GM21390 (cell line): ENCODE measurements at regions not wholly inside any gene's neighbourhood (a gene's known extent, or its start where the extent isn't known, plus 50 kb on each side); places are given as distances from the start of the nearest gene placed in this dataset.

Experiments
- ATAC-seq: cut with Tn5 transposase; IDR thresholded peaks from one replicate; pipeline ENCODE4 v1.9.1; 2021; ENCODE audit not compliant: unreplicated experiment

DNA sequence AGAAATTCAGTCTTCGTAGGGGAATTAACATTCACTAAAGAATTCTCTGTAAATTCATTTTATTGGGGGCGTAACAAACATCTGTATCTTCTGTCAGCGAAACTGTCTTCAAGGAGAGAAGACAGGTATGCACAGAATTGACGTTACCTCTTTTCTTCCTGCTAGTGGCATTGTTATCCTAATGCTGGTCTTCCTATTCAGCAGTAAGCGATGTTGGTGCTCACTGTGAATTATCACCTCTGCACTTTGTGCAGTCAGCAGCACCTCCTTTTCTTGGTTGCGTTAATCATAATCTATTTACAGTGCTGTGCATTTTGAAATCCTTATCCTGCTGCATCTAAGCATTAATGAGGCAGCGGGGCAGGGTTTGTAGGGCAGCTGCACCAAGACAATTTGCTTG lies 362.3 kb downstream of the SLC4A3 start:
- ATAC-seq: no peak

DNA sequence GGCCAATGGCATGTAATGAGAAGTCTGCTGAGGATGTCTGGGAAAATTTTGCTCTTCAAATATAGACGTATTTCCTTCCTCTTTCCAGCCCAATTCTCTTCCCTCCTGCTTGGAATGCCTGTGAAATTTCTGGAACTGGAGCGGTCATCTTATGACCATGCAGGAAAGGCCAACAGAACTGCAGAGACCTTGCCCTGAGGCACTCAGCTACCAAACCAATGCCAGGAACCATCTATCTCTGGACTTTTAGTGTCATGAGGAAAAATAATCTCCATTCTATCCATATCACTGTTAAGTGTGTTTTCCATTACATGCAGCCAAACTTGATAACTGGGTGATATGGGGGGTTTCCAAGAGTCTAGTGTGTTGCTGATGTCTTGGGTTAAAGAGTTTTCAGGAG lies 363.7 kb downstream of the SLC4A3 start:
- ATAC-seq: no peak

DNA sequence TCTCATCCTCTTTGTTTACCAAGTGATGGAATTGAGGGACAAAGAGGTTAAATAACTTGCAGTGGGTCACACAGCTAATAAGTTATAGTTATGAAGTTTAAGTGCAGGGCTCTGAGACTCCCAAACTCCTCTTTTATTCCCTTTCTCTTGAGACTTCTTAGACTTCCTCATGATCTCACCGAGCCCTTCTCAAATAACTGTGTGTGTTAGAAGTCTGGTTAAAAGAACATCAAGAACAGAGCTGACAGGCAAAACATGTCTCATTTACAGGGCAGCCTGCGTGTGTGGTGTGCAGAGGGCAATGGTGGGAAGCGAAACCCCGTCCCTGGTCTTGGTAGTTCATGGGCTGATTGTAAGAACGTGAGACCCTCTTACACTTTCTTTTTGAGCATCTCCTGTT lies 368.0 kb downstream of the SLC4A3 start:
- ATAC-seq: no peak

DNA sequence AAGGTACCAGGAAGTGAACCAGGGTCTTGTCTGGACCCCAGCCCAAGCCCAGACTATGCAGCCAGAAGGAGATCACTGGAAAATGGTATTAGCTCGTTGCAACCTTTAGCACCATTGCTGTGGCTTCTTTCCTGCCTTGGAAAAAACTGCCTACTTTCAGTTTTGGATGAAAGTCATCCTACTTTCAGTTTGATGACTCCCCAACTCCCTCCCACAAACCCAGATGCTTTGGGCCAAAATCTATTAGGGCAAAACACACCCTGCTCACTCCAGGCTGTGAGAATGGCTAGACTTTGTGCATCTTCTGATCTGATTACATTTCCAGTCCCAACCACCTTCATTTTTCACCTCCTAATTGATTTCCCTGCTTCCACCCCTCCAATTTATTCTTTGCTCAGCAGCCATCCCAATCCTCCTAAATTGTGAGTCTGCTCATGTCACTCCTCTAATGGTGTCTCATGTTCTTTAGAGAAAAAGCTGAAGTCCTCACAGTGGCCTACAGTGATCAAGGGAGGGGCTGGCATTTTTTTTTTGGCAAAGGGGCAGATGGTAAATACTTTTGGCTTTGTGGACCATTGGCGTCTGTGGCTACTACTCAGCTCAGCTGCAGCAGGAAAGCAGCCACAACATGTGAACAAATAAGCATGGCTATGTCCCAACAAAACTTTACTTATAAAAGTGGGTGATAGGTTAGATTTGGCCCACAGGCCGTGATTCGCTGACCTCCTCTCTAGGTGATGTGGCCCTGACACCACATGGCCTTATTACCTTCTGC lies 368.7 kb downstream of the SLC4A3 start:
- no peak for ATAC-seq

DNA sequence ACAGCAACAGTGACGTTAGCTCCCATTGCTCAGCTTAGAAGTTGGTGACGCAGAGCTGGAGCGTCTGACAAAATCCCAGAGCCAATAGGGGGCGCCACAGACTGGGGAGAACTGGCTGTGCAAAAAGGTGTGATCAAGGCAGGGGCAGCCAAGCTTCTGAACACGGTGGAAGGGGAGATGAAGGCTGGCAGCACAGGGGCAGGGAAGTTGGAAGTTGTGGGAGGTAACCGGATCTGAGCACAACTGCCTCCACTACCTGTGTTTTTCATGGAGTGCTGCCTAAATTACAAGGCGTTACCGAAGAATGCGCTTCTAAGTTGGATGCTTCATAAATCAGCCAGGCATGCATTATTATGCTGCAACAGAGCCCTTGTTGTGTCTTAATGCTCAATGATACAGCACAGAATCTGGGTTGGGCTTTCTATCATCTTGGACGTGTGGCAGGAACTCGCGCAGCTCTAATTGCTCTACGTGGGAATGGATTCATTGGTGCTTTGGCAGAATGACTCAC lies 370.0 kb downstream of the SLC4A3 start:
- no peak for ATAC-seq

DNA sequence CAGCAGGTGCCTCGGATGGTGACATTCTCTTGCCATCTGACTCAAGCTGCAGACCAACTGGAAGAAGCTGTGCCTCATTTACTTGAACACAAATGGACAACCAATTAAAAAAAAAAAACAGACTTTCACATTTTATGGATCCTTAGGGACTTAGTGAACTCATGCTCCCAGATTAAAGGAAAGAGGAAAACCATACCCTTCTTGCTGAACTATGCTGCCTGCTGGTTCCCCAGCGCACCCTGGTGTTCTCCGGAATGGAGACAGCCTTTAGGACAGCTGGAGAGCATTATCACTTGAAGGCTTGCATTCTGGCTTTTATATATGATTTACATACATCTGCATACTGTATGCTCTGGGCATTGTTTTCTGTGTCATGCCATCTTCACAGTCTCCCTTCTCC lies 370.7 kb downstream of the SLC4A3 start:
- no peak for ATAC-seq

DNA sequence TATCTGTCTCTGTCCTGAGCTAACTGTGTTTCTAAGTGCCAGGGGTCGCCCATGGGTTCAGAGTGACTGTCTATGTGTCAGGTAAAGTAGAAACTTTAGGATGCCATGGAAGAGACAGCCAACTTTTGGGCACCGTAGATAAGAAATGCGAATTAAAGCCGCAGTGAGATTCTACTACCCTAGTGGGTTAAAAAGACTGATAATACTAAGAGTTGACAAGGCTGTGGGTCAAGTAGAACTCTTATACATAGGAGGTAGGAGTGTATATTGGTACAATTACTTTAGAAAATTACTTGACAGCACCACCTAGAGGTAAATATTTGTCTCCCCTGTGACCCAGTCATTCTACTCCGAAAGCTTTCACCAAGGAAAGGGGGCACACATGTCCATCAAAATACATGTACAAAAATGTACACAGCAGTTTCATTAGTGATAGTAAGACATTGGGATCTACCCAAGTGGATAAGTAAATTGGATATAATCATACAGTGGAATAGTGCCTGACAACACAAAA lies 371.3 kb downstream of the SLC4A3 start:
- ATAC-seq: no peak

DNA sequence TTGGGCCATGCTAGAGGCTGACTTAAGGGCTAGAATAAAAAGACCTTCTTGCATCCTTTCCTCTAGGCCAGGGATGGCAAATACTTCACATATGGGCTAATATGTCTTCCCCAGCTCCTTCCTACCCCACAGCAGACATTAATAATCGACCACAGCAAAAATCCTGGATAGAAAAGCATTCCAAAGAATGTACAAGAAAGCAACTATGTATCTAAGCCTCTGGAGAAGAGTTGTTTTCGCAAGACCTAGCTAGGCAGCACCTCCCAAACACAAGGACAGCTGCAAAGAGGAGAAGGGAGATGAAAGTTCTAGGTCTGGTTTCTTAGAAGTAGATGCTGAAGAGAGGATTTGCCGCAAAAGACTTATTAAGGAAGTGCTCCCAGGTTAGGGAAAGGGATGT lies 372.6 kb downstream of the SLC4A3 start:
- ATAC-seq: no peak

DNA sequence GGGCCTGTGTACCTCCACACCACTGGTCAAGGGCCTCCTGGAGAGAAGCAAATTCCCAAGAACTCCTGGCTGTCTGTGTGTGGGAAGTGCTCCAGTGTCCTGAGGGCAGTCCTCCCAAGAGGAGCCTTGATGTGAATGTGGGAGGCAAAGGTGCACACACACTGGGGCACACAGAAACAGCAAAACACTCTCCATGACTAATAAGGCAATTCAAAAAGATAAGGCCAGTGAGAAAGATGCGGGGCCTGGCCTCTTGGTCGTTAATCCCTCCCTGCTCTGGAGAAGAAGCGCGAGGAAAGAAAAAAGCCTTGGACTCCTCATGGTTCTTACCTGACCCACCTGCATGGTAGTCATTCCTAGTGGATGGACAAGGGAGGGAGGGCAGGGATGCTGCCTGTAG lies 373.2 kb downstream of the SLC4A3 start:
- ATAC-seq: no peak

DNA sequence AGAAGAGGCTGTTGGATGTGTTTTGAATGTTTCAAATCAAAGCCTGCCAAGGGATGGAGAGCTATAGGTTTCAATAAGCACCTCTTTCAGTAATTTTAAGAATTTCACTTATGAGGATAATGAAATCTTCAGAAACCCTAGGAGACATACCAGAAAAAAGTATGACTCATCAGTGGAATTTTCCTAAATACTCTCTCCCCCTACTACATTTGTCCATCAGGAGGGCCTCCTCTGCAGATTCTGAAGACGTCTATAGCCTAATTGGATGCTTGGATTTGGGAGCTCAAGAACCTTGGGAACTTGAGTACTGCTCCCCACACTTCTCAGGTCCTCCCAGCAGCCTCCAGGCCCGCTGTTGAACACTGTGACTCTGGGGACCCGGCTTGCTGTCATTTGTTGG lies 374.3 kb downstream of the SLC4A3 start:
- ATAC-seq: no peak

DNA sequence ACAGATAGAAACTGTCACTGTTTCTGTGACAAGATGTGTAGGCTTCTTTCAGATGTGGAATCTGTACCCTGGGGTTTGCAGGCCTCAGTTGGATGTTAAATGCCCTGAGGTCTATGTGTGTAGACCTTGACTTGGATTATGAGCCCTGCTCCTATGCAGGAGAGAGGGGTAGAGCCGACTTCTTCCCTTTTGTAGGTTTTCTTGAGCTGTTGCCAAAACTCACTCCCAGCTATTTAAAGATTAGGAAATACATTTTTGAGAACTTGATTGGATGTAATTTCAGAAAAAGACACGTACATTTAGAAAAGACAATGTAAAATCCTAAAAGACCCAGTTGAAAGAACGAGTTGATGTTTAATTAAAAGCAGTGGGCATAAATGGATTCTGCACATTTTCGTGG lies 374.8 kb downstream of the SLC4A3 start:
- no peak for ATAC-seq

DNA sequence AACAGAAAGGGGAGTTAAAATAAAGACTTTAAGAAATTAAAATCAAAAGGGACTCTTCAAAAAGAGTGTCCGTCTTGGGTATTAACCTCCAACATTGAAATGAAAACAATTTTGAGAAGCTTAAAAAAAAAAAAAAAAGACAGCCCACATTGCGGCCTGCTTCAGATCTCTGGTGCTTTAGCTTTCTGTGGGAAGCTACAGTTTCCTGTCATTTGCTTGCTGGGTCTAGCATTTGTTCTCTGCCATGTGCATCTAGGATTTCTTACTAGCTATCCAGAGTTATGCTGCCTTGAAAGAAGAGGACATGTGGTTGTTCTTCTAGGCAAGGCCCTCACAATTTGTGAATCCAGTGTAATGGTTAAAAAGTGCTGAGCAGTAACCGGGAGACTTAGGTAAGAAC lies 375.3 kb downstream of the SLC4A3 start:
- no peak for ATAC-seq

DNA sequence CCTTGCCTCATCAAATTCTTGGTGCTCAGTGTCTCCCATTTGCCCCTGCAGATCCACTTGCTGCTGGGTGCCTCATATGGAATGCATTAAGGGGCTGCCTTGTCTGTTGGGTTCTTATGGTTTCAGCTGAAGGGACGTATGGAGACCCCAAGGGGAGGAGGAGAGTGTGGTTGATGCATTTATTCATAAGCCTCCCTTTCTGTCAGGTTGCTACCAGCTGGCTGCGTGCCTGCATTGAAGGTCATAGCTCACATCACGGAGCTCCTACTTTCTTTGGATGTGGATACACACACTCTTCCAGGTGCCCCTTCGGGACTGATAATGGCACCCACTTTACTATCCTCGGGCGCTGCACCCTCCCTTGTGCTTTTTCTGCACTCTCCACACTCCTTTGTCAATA lies 377.9 kb downstream of the SLC4A3 start:
- ATAC-seq: no peak

DNA sequence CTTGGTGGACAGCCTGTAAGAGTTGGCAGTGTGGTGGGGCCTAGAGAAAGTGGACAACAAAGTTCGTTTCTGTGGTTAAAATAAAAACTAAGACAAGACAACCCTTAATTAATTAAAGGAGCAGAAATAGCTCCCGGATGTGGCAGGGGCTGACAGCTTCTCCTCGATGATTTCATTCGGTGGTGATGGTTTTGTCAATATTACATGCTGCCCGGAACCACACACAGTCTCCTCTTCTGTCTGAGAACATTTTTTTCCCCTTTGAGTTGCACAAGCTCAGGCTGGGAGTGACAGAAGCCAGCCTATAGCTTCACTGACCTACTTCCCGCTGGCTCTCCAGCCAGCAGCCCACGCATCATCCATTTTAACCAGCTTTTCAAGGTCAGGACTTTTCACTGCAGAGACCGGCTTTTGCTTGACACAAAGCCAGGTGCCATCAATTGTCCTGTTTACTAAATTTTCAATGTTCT lies 378.8 kb downstream of the SLC4A3 start:
- ATAC-seq: no peak

DNA sequence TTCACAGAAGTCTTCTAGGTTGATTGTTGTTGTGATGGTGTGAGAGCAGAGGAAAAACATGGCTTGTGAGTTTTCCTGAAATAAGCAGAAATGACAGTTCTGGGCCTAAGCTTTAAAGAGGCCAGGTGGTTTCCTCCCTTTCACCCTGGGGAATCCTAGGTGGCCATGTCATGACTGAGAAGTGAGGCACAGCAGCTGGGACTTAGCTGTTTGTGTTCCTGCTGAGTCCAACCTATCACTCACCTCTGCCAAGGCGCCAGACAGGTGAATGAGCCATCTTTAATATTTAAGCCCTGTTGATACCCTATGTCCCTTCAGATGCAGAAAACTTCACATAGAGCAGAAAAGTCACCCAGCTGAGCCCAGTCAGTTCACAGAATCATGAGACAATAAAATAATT lies 384.4 kb downstream of the SLC4A3 start:
- no peak for ATAC-seq

DNA sequence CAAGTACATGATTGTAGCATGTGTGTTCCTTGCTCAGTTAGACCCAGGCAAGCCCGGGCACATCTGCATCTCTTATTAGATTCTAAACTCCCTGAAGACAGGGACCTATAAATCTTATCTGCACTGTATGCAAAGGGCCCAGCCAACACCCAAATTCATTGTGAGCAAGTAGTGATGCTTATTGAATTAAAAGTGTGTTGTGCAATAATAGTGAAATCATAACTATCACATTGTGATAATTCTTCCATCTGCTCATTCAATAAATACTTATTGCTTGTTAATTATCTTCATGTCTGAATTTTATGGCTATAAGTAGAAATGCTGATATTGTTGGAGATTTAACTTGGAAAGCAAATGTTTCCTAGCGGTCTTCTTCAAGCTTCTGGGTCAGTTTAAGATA lies 387.5 kb downstream of the SLC4A3 start:
- no peak for ATAC-seq

DNA sequence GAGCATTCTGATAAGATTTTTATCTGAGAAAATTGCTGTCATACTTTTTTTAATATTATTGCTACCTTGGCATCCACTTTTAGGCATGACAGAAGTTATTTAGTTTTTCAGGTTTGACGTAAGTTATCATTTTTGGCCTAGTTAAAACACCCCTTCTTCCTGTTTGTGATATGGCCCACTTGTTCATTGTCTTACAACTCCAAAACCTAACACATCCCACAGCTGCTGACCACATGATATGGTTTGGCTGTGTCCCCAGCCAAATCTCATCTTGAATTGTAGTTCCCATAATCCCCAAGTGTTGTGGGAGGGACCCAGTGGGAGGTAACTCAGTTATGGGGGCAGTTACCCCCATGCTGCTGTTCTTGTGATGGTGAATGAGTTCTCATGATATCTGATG lies 388.1 kb downstream of the SLC4A3 start:
- no peak for ATAC-seq

DNA sequence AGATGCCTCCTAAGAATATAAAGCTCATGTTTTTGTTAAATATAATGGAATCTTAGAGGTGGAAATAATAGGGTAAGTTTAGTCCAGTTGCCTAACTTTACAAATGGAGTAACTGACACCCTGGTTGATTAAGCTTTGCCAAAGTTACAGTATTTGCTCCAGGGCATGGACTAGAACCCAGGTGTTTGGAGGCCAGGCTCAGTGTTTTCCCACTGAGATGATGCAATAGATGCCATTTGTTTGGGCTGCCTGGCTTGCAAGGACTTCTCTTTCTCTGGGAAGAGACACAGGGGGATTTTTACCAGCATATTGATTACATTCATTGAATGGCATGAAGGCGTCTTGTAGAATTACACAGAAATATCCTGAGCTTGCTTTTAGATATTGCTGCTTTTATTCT lies 397.8 kb downstream of the SLC4A3 start:
- ATAC-seq: no peak

DNA sequence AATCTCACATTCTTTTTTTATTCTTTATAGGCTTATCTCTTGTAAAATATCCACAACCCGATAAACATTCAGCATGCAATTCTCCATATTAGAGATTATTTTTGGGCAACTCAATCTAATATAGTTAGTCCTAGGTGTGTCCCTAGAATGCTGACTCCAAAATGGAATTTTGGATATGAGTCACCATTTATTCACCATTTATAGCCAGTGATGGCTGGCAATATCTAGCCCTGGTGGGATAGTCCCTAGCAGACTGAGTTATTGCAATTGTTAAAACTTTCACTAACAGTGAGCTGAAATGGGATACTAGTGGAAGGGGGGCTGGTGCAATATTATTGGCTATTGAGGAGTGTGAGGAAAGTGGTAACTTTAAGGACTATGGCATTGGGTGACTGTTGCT lies 401.6 kb downstream of the SLC4A3 start:
- no peak for ATAC-seq

DNA sequence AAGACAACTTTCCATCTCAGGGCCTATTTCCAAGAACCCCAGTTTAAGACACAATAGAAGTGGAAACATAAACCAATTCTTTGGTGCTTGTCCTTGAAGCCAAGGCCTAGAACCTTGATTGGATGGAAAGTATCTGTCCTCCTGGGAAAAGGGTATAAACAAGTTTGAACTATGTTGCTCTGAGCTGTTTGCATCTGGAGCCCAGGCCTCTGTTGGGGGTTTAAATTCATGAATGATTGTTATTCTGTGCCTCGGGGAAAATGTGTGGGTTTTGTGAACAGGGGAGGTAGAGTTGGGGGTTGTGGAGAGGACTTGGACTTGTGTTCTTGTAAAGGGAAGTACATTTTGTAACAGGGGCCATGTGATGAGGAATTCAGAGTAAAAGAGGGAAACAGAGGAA lies 406.1 kb downstream of the SLC4A3 start:
- ATAC-seq: no peak

DNA sequence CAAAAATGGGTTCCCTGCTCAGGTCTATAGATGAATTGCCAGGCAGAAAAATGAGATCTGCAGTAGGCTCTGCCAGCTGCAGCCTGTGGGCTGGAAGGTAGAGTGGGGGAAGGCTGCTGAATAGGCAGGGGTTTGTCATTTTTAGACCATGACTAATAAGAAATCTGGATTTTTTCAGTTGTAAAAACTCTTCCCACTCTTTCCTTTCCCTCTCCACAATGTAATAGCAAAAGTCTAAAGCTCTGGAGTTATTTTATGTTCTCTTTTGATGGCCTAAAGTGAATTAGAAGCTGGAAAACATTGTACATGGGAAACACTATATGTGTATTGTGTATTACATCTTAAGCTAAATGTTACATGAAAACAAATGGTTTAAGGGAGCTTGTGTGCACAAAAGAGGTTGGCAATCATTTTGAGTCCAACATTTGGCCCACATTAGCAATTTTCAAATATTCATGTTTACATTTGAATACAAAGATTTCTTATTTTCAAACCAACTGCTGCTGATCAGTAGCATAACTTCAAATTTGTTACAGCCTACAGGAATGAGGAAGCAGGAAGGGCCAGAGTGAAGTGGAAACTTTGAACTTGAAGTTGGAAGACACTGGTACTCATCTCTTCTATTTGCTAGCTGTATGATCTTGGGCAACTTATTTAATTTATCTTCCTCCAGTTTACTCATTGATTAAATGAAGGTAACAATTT lies 407.1 kb downstream of the SLC4A3 start:
- no peak for ATAC-seq

DNA sequence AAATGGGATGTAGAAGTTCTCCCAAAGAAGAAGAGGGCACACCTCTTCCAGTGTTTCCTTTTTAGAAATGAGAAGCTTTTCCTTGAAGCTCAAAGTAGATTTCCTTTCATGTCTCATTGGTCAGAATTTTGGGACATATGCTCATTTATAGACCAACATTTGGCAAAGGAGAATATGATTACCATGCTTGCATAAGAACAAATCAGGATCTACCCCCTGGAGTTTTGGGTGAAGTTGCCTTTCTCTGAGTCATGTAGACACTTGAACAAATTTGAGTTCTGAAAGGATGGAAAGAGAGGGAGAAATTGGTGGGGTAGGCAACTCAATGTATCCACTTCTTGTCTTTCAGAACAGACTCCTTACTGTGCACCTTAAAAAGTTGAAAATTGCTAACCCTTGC lies 409.0 kb downstream of the SLC4A3 start:
- no peak for ATAC-seq
